OCI-LY1 (cell line): ENCODE measurements at regions not wholly inside any gene's neighbourhood (a gene's known extent, or its start where the extent isn't known, plus 50 kb on each side); places are given as distances from the start of the nearest gene placed in this dataset.

ENCODE experiments used
- CTCF ChIP-seq: fragments of 200-600 bp; sonication (generic), shearing (Covaris generic); IDR thresholded peaks from 2 replicates; pipeline ENCODE4 v1.5.1; 2017; ENCODE audit warnings: mild to moderate bottlenecking, antibody characterized with exemption, low read length, moderate library complexity, mixed read lengths
- EZH2 ChIP-seq: fragments of 200-600 bp; sonication (generic), shearing (Covaris generic); IDR thresholded peaks from 2 replicates; pipeline ENCODE4 v1.8.0; 2017; ENCODE audit warnings: borderline replicate concordance, mixed run types, mild to moderate bottlenecking, antibody characterized with exemption, low read length, moderate library complexity, mixed read lengths

- TF ChIP-seq CTCF: no peak
- TF ChIP-seq EZH2: no peak
Observed at GRCh38 chr5:118354797-118355196, 633.5 kb downstream of the DTWD2 start.
